ENCODE measurements at regions not wholly inside any gene's neighbourhood (a gene's known extent, or its start where the extent isn't known, plus 50 kb on each side); places are given as distances from the start of the nearest gene placed in this dataset.

GRCh38 chrX:131802836-131803626 is 220.1 kb upstream of the STK26 start:
- H3K79me2 ChIP-seq (ENCODE audit: low read length), result no peaks in the 10 kb centered on the region
- peaks cover 16% of the 10 kb centered on the region for H3K4me1 ChIP-seq (ENCODE audit: low read length)
- H3K4me2 ChIP-seq (ENCODE audit: low read depth, low read length), result peak overlapping the region; percentile 96
- peak overlapping the region; percentile 70 for H3K9ac ChIP-seq (ENCODE audit: low read length)
- peak overlapping the region; percentile 61 for H3K4me3 ChIP-seq (ENCODE audit: low read length)
- TF ChIP-seq EZH2 (optimal IDR thresholded peaks at IDR 0.05; ENCODE audit: low read depth, low read length) (no peak), EZH2phosphoT487 (IDR thresholded peaks at IDR 0.05; ENCODE audit: low read length) (no peak)
- TF ChIP-seq, protein P1, sequence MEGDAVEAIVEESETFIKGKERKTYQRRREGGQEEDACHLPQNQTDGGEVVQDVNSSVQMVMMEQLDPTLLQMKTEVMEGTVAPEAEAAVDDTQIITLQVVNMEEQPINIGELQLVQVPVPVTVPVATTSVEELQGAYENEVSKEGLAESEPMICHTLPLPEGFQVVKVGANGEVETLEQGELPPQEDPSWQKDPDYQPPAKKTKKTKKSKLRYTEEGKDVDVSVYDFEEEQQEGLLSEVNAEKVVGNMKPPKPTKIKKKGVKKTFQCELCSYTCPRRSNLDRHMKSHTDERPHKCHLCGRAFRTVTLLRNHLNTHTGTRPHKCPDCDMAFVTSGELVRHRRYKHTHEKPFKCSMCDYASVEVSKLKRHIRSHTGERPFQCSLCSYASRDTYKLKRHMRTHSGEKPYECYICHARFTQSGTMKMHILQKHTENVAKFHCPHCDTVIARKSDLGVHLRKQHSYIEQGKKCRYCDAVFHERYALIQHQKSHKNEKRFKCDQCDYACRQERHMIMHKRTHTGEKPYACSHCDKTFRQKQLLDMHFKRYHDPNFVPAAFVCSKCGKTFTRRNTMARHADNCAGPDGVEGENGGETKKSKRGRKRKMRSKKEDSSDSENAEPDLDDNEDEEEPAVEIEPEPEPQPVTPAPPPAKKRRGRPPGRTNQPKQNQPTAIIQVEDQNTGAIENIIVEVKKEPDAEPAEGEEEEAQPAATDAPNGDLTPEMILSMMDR (IDR thresholded peaks at IDR 0.05; ENCODE audit: low read length), result peak; percentile 75
- peak overlapping the region; percentile 93 for H2AFZ ChIP-seq (ENCODE audit: low read length)
- H3K9me2 ChIP-seq (replicated peaks; ENCODE audit: insufficient read depth, low read length), result no peaks in the 10 kb centered on the region
- H3K27me3 ChIP-seq (replicated peaks; ENCODE audit: insufficient read depth, low read length), result no peaks in the 10 kb centered on the region
- H3K36me3 ChIP-seq (replicated peaks; ENCODE audit: insufficient read depth, low read length), result no peaks in the 10 kb centered on the region
- H3F3A ChIP-seq (ENCODE audit: insufficient read depth, low read length), result no peaks in the 10 kb centered on the region
- no peaks in the 10 kb centered on the region for H4K20me1 ChIP-seq (ENCODE audit: insufficient read depth, low read length)
- no peaks in the 10 kb centered on the region for H3K9me3 ChIP-seq (replicated peaks; ENCODE audit: insufficient read depth, low read length)
- peak; percentile 91 for DNase-seq
- H3K27ac ChIP-seq (ENCODE audit: low read length), result peak overlapping the region; percentile 73; the same call in 1 of the 2 replicates

- DNase-seq, result peak; percentile 97
- Histone ChIP-seq H4K20me1 (ENCODE audit: insufficient read depth, low read length) (no peaks in the 10 kb centered on the region), H3K9me3 (replicated peaks; ENCODE audit: insufficient read depth, low read length) (no peaks in the 10 kb centered on the region), H3K4me1 (ENCODE audit: low read length) (peaks cover 19% of the 10 kb centered on the region), H3F3A (ENCODE audit: insufficient read depth, low read length) (peaks cover 9% of the 10 kb centered on the region; the same call in 1 of the 2 replicates), H3K4me3 (ENCODE audit: low read length) (peak overlapping the region; percentile 55), H3K9ac (ENCODE audit: low read length) (peak overlapping the region; percentile 52), H3K27ac (ENCODE audit: low read length) (peak overlapping the region; percentile 75), H3K36me3 (replicated peaks; ENCODE audit: insufficient read depth, low read length) (no peaks in the 10 kb centered on the region), H3K9me2 (replicated peaks; ENCODE audit: insufficient read depth, low read length) (no peaks in the 10 kb centered on the region), H3K79me2 (ENCODE audit: low read length) (no peaks in the 10 kb centered on the region; the same call in 1 of the 2 replicates), H2AFZ (ENCODE audit: low read length) (peak overlapping the region; percentile 53), H3K4me2 (ENCODE audit: low read depth, low read length) (peak overlapping the region; percentile 64), H3K27me3 (replicated peaks; ENCODE audit: insufficient read depth, low read length) (no peaks in the 10 kb centered on the region)
- TF ChIP-seq EZH2 (optimal IDR thresholded peaks at IDR 0.05; ENCODE audit: low read depth, low read length) (no peak), EZH2phosphoT487 (IDR thresholded peaks at IDR 0.05; ENCODE audit: low read length) (no peak)
- TF ChIP-seq, protein P1 (IDR thresholded peaks at IDR 0.05; ENCODE audit: low read length), result peak; percentile 61
These were observed 210.0 kb upstream of the STK26 start for GRCh38 chrX:131812847-131813825.

DNA sequence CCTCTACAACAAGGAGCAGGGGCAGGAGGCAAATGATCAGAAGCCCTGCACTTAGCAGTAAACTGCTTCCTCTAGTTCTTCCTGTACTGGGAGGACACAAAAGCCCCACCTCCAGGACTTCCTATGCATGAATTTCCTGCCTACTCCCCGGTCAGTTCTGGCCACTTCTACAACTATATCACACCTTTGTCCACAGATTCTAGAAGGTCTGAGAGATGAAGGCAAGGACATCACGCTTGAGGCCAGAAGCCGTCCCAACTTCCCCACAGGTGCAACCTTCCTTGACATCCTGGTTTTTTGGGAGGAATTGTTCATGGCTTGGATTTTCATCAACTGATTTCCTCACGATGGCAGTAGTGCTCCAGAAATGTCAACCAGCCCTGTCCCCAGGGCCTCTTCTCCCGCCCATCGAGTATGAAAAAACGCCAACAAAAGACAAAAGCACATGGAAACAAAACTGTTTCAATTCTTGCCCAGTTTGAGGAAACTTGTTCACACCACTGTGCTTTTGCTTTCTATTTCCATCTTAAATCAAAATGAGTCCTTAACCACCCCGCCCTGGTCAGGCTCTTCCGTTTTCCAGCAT is 206.5 kb upstream of the STK26 start:
- DNase-seq, result peak; percentile 97

More for the DNA sequence above, 206.5 kb upstream of the STK26 start:
- Histone ChIP-seq H3K4me2 (ENCODE audit: low read depth, low read length) (peak overlapping the region; percentile 88), H2AFZ (ENCODE audit: low read length) (peak overlapping the region; percentile 65), H3K9ac (ENCODE audit: low read length) (peak overlapping the region; percentile 52), H3K27me3 (replicated peaks; ENCODE audit: insufficient read depth, low read length) (no peaks in the 10 kb centered on the region), H3K4me1 (ENCODE audit: low read length) (peaks cover 21% of the 10 kb centered on the region), H3K4me3 (ENCODE audit: low read length) (peak overlapping the region; percentile 50), H3F3A (ENCODE audit: insufficient read depth, low read length) (peaks cover 16% of the 10 kb centered on the region; the same call in 1 of the 2 replicates), H4K20me1 (ENCODE audit: insufficient read depth, low read length) (no peaks in the 10 kb centered on the region), H3K79me2 (ENCODE audit: low read length) (no peaks in the 10 kb centered on the region; the same call in 1 of the 2 replicates), H3K9me2 (replicated peaks; ENCODE audit: insufficient read depth, low read length) (no peaks in the 10 kb centered on the region), H3K36me3 (replicated peaks; ENCODE audit: insufficient read depth, low read length) (no peaks in the 10 kb centered on the region), H3K9me3 (replicated peaks; ENCODE audit: insufficient read depth, low read length) (no peaks in the 10 kb centered on the region), H3K27ac (ENCODE audit: low read length) (peak overlapping the region; percentile 61)
- TF ChIP-seq EZH2 (optimal IDR thresholded peaks at IDR 0.05; ENCODE audit: low read depth, low read length), result no peak
- TF ChIP-seq, protein P1 (IDR thresholded peaks at IDR 0.05; ENCODE audit: low read length), result peak; percentile 66
